ENCODE measurements at regions not wholly inside any gene's neighbourhood (a gene's known extent, or its start where the extent isn't known, plus 50 kb on each side); places are given as distances from the start of the nearest gene placed in this dataset.

DNA sequence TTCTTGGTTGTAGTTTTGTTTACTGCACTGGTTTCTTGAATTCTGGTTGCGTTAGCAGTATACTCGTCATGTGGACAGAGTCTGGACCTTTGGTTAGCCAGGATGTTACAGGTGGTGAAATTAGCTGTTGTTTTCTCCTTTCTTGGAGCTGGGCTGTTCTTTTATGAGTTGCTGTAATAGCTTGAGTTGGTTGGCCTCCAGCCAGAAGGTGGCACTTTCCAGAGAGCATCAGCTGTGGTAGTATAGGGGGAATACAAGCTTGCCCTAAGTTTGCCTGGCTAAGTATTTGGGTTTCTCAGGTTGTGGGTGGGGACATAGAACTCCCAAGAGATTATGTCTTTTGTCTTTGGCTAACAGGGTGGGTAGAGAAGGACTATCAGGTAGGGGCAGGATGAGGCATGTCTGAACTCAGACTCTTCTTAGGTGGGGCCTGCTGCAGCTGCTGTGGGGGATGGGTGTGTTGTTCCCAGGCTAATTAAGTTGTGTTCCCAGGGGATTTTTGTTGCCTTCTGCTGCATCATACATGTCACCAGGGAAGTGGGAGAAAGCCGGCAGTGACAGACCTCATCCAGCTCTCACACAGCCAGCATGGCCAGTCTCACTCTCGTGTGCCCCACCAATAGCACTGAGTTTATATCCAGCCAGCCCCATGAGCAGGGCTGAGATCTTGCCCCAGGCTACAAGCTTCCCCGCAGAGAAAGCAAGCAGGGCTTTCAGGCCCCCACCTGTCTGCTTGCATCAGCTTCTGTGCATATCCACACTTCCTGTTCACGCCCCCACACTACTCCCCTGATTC is 246.7 kb upstream of the TPK1 start:
- no peak for DNase-seq

DNA sequence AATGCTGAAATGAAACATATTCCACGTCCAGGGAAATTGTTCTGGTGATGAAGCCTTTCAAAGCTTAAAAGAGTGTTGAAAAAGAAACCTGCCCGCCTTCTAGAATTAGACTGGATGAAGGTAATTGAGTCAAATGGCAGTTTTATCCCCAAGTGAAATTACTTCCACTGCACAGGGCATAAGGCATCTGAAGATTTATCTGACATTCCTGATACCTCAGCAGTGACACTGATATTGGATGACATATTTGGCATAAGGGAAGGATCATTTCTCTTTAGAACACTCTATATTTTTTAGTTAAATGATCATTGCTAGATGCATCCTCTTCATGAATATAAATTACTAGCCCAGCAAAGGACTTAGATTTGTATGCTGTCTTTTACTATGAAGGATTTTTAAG is 229.6 kb upstream of the TPK1 start:
- DNase-seq, result no peak

DNA sequence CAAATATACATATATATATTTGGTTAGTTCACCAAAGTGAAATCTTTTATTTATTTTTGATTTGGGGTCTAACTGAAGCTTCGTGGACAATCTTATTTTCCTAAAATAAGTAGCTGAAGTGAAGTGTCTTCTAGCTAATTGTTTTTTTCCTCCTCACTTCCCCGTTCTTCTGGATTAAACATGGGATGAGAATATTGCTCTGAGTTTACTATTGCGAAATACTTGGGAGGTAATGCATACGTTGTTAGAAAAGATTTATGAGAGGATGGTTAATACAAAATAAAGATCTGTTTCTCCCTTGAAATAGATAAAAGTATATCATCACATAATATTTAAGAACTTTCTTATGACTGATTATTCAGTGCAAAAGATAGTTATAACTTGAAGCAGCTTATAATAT is 228.3 kb upstream of the TPK1 start:
- DNase-seq, result no peak

DNA sequence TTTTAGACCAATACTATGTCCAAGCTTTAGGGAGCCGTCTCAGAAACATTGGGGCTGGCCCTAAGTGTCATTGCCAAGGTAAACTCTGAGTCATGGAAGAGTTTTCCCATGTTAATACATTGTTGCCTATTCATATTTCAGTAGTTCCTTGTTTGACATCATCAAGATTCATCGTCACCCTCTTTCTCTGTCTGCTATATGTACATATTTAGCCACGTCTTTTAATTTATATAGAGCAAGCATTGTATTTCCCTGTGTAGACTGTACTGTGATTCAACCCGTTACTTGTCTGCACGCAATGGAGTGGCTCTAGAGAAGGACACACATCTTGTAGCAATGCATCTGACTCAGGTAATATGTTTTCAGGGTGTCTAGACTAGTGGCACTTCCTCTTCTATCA is 217.9 kb upstream of the TPK1 start:
- DNase-seq, result no peak

DNA sequence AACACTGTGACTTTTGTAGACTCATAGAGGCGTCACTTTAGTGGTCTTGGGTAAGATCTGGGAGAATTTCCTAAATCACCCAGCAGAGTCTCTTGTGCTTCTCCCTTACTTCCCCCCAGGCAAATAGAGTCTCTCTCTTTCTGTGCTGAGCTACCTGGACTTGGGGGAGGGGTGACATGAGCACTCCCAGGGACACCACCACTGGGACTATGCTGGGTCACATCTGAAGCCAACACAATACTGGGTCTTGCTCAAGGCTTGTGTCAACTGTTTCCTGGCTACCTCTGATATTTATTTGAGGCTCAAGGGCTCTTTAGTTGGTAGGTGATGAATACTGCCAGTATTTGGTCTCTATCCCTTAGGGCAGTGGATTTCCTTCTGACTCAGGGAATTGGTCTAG is 214.6 kb upstream of the TPK1 start:
- DNase-seq, result no peak

DNA sequence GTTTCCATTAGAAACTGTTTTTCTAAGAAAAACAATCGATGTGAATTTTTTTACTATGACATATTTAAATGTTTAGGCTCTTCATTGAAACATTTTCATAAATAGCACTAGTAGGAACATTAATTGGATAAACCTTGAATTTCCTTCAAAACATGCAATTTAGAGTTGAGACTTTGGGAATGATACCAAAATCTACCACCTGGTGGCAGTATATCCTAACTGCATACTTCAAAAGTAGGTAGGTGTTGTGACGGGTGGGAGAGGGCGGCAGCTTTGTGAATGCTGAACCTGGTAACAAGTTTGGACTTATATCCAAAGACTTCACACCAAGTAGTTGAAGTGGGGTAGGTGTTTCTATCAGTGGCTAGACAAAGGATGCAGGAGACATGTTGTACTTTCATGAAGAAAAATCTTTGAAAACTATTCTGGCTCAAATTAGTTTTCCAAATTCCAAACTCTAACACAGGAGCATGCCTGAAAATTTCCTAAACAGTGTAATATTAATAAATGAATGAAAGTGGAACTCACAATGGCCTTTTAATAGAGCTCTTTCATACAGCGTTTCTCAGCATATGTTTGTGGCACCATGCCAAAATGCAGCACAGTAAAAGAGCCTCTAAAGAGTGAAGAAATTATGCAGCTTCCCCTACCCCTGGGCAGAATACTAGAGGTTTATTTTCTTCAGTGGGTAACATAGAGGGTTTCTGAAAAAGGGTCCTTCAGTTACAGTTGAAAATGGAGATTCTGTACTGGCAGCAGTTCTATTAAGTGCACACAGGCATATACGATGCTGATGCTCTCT is 201.0 kb upstream of the TPK1 start:
- DNase-seq, result peak; percentile 45

DNA sequence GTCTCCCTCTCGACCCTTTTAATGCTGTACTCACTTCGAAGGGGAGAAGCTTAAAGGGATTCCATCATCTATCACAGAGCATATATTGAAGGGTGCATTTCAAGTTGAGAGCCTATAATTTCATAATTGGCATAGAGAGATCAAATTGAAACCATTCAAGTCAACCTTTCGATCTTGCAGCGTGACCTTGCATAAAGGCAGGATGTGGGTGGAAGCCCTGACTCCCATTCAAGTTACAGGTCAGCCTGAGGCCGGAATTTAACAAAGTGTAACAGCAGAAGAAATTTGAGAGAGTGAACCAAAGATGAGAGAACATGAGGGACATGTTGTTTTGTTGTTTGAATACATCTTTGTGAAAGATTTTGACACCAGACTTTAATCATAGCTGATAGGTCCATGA is 195.3 kb upstream of the TPK1 start:
- DNase-seq, result no peak

DNA sequence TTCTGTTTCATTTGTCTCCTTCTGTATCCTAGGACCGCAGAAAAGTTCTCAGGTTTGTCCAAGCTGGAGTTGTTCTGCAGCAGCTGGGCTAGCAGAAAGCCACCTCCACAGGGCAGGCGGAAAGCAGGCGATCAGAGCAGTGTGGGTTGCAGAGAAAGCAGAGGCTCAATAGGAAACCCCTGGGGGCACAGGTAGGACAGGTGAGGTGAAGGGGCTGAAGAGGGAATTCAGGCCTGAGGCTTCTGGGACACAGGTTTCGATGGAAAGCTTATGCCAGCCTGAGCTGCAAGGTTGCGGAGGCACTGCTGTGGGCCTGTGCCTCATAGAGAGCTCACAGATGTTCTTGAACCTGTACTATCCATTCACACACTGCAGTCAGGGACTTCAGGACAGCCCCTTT is 194.9 kb upstream of the TPK1 start:
- DNase-seq, result no peak

DNA sequence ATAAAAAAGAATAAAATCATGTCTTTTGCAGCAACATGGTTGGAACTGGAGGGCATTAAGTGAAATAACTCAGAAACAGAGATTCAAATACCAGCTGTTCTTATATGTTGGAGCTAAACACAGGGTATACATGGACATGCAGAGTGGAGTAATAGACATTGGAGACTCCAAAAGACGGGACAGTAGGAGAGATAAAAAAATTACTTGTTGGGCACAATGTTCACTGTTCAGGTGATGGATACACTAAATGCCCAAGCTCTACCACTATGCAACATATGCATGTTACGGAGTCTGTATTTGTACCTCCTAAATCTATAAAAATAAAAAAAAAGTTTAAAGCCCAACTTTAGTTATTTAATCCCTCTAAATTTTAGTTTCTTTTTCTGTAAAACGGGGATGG is 184.6 kb upstream of the TPK1 start:
- no peak for DNase-seq

DNA sequence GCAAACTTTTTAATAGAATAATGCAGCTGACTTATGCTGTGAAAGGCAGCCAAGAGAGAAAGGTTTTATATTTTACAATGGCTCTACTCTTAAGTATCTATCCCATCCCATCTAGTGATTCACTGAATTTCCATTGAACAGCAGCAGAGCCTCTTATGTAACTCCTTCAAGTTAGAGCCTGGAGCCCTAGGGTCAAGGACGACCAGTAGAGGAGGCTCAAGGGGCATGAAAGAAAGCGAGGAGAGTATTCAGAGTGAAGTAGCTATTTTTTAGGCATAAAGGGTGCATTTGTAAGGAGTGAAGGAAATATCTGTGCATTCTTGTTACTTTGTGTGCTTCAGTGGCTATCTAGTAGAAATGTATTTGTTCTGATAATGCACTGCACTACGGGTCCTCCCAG is 180.2 kb upstream of the TPK1 start:
- DNase-seq, result no peak

DNA sequence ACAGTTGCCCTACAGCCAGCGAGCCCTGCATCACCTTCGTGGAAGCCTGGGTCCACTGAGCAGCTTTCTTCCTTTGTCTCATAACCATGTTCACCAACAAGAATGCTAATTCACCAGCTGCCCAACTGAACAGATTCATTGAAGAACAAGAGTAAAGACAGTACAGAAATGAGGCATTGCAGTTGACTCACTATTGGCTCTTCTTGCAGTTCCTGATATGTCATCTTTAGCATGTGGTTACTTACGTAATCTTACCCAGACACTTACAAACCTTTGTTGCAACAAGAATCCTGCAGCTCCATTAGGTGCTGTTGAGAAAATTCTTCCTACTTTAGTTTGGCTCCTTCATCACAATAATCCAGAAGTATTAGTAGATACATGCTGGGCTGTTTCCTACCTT is 174.0 kb upstream of the TPK1 start:
- no peak for DNase-seq

DNA sequence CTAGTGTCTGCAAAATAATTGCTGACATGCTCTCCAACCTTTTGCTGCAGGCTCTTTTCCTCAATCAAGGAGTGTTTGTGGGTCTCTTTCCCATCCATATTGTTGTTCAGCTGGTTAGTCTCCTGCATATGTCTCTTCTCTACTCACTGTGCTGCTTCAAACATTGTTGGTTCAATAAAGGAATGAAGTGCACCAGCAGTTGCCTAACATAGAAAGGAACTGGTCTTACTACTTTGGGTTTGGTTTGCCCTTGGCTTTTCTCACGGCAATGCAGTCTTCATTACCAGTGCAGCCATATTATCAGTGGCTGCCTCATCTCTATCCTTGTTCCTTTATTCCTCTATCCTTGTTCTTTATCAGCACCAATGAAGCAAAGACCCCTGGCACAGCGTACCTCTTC is 169.7 kb upstream of the TPK1 start:
- DNase-seq, result no peak

DNA sequence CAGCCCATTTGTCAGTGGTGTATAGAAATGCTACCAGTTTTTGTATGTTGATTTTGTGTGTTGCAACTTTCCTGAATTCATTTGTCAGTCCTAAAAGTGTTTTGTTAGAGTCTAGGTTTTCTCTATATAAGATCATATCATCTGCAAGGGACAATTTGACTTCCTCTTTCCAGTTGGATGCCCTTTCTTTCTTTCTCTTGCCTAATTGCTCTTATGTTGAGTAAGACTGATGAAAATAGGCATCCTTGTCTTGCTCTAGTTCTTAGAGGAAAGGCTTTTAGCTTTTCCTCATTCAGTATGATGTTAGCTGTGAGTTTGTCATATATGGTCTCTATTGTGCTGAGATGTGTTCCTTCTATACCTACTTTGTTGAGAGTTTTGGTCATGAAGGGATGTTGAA is 161.7 kb upstream of the TPK1 start:
- DNase-seq, result no peak

DNA sequence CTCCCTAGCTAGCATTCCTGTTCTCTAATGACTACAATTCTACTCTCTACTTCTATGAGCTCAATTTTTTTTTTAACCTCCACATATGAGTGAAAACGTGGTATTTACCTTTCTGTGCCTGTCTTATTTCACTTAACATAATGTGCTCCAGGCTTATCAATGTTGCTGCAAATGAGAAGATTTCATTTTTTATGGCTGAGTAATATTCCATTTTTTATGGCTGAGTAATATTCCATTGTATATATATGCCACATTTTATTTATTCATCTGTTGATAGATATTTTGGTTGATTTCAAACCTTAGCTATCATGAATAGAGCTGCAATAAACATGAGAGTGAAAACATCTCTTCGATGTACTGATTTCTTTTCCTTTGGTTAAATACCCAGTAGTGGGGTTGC is 159.6 kb upstream of the TPK1 start:
- no peak for DNase-seq

DNA sequence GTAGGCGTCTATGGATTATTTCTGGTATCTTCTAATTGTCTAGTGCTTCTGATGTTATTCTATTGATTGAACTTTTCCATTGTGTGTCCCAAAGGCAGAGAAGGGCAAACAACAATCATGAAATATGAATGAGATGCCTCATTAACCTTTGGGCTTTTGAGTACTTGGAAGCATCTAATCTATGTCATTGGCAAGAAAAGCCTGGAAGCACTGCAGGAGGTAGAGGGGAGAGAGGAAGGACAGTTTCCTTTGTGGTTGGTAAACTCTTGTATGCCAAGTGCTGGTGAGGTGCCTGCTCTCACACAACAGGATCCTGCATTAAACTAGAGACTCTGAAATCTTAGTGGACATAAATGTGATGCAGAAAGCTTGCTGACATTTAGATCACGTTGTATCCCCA is 155.2 kb upstream of the TPK1 start:
- DNase-seq, result no peak

DNA sequence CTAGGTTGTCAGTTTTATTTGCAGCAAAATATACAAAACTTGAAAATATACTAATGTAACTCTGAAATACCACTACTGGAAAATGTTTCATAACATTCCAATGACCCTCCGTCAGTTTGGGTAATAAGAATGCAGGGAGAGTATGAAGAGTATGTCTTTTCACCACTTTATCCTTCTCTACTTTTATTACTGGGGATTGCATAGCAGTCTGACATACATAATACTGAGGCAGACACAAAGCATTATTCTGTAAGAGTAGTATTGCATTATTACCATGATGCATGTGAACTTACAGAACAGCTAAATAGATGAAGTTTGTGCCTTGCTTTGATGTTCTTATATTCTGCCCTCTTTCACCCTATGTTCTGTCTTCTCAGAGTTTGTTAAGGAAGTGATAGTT is 151.8 kb upstream of the TPK1 start:
- DNase-seq, result no peak

DNA sequence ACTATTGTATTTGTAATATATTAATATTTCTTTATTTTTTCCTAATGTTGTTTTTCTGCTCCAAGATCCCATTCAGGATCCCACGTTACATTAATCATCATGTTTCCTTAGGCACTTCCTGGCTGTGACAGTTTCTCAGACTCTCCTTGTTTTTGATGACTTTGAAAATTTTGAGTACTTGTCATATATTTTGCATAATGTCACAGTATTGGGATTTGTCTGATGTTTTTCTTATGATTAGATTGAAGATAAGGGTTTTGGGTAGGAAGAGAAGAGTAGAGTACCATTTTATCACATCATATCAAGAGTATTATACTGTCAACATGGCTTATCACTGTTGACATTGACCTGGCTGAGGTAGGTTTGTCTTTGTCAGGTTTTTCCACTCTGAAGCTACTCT is 146.3 kb upstream of the TPK1 start:
- DNase-seq, result no peak

DNA sequence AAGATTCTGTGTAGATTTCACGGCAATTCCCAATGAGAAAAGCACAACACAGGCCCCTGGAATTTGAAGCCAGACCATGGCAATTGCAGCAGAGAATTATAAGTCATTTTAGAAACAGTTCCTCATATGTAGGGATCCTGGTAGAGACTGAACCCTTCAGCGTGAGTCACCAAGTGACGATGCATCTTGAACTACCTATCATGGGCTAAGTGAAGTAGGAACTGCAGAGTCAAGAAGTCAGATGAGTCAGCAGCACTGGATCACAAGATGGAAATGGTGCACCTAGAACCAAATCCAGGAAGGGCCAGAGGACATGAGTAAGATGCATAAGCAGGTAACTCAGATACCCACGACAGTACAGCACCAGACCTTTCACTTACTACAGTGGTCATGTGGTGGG is 140.0 kb upstream of the TPK1 start:
- DNase-seq, result no peak

DNA sequence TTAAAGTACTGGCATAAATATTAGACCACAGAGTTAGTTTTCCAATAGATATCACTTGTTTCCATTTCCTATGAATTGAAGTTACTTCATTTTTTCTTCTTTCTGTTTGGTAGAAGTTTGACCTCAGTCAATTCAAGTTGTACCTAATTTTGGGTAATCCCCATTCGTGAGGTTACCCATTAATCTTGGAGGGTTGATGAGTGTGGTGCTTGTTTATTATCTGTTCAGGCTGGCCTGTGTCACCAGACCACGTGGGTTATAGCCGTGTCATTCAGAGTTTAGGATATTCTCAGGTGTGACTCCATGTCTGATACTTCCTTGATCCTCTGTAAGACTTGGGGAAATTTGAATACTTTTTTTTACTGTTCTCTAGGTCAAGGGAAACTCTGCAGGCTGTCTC is 133.9 kb upstream of the TPK1 start:
- DNase-seq, result no peak

DNA sequence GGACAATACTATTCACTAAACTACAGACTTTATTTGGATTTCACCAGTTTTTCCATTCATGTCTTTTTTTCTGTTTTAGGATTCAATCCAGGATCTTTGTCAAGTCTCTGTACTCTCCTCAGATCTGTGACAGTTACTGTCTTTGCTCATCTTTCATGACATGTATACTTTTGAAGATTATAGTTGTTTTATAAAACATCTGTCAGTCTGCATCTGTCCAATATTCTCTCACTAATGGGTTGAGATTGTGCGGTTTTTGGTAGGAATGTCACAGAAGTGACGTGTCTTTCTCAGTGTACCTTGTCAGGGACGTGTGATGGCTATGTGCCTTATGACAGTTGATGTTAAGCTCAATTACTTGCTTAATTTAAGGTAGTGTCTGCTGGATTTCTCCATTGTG is 124.9 kb upstream of the TPK1 start:
- no peak for DNase-seq

DNA sequence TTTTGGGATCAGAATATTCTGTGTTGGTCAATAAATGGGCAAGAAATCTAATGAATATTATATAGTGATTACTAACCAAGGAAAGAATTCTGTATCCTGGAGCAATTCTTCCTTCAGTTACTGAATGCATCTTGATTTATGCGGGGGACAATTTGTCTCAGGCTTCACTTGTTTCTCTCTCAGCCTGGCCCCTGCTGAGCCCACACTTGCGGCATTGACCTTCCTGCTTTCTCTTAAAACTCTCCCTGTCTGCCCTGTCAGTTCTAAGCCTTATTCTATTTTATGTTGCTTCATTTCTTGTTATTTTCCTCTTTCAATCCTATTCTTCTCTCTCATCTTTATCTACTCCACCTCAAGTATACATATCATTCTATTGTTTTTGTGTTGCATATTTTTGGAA is 122.1 kb upstream of the TPK1 start:
- no peak for DNase-seq

DNA sequence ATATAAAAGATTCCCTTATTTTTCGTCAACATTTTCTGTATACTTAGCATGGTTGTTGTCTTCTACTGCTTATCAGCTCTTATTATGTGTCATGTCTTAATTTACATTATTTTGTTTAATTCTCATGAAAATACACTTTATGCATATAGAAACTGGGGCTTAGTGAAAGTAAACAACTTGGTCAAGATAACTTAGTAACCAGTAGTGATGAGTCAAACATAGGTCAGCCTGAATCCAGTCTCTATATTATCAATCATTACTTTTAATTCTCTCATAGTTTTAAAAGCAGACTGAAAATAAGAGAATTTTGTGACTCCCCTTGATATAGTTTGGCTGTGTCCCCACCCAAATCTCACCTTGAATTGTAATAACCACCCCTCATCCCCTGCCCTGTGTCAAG is 119.6 kb upstream of the TPK1 start:
- DNase-seq, result no peak

DNA sequence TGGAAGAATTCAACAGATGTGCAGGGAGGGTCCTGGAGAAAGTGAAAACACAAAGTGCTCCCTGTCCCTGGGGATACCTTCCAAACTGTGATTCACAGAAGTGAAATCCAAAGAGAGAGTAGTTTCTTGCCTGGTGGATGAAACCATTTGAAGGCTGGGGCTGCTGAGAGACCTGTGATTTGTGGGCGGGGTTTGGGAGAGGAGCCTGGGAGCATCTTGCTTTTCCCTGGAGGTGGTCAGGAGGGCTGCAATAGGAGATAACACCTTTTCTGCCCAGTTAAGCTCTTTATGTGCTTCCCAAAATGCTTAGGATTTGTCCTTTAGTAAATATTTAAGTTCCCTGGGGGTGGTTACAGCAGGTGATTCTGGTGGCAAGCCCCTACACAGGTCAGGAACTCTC is 105.3 kb upstream of the TPK1 start:
- DNase-seq, result no peak

DNA sequence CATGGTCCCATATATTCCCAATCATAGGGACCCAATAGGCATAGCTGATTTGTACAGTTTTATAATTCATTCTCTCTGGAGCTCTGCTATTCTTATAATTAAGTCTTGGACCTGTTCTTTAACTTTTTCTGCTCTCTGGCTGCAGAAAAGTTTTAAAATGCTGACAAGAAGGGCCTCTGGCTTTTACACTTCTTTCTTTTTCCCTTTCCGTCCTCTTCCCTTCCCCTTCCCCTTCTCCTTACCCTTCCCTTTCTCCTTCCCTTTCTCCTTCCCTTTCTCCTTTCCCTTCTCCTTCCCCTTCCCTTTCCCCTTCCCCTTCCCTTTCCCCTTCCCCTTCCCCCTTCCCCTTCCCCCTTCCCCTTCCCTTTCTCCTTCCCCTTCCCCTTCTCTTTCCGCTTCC is 101.3 kb upstream of the TPK1 start:
- DNase-seq, result no peak

DNA sequence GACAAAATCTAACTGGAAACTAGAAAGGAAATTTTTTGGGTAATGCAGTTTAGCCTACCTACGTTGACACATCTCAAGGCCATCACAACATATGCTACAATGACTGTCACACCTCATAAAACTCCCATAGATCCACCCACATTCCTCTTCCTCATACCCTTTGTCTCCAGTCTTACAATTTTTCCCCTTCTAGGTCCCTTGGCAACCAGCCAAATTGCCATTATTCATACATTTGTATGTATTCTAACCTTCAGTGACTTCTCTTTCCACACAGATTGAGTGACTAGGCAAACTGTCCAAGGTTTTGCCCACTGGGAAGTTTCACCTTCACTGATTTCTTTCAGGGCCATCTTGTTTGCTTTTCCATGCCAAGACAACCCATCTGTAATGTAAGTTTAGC is 100.5 kb upstream of the TPK1 start:
- DNase-seq, result no peak
